ENCODE measurements at regions not wholly inside any gene's neighbourhood (a gene's known extent, or its start where the extent isn't known, plus 50 kb on each side); places are given as distances from the start of the nearest gene placed in this dataset.

- TF ChIP-seq CTCF (conservative IDR thresholded peaks at IDR 0.05; ENCODE audit: low read length) = no peak
- no peak for TF ChIP-seq EZH2phosphoT487 (IDR thresholded peaks at IDR 0.05; ENCODE audit: borderline replicate concordance)
Observed at GRCh38 chr1:55749975-55750627, 534.9 kb upstream of the USP24 start.

All from Loucy (cell line).